ENCODE measurements at regions not wholly inside any gene's neighbourhood (a gene's known extent, or its start where the extent isn't known, plus 50 kb on each side); places are given as distances from the start of the nearest gene placed in this dataset.

DNA sequence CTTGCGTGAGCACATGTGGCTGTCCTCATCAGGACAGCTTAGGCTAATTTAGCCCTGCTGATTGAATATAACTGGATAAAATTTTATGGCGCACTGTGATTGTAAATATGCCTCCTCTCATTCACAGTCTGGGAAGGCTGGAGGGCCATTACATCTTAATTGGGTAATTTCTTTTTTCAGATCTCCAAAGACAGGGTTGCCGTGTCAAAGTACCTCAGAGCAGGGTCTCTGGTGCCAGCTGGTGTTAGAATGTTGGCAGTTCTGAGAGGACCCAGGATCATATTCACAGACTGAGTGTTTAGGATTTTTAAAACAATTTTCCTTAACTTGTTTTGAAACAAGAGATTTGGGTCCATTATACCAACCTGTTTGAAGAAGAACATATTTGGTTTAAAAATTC, 455.7 kb upstream of the TLE4 start:
- no peaks in the 10 kb centered on the region for H3K36me3 Mint-ChIP-seq
- H3K27me3 Mint-ChIP-seq (ENCODE audit: low read depth in 3 of 3): peaks cover 0 to 5% (median 0%) of the 10 kb centered on the region in 3 donors
- no peak for DNase-seq
- peaks cover 0 to 1% (median 0%) of the 10 kb centered on the region in 7 donors for H3K9me3 Mint-ChIP-seq
- H3K27ac Mint-ChIP-seq: no peak overlapping the region
- H3K27me3 ChIP-seq (ENCODE audit: control insufficient read depth in 2 of 2, insufficient read depth in 2 of 2, low read length in 2 of 2): no peaks in the 10 kb centered on the region
- TF ChIP-seq, protein P1, sequence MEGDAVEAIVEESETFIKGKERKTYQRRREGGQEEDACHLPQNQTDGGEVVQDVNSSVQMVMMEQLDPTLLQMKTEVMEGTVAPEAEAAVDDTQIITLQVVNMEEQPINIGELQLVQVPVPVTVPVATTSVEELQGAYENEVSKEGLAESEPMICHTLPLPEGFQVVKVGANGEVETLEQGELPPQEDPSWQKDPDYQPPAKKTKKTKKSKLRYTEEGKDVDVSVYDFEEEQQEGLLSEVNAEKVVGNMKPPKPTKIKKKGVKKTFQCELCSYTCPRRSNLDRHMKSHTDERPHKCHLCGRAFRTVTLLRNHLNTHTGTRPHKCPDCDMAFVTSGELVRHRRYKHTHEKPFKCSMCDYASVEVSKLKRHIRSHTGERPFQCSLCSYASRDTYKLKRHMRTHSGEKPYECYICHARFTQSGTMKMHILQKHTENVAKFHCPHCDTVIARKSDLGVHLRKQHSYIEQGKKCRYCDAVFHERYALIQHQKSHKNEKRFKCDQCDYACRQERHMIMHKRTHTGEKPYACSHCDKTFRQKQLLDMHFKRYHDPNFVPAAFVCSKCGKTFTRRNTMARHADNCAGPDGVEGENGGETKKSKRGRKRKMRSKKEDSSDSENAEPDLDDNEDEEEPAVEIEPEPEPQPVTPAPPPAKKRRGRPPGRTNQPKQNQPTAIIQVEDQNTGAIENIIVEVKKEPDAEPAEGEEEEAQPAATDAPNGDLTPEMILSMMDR (IDR thresholded peaks at IDR 0.05): no peak
- no peak overlapping the region for H2AFZ ChIP-seq (ENCODE audit: insufficient read depth, low read depth, low read length, poor library complexity, severe bottlenecking)
- no peak overlapping the region for H3K4me3 ChIP-seq (replicated peaks in 1 of 3; ENCODE audit: low read depth in 2 of 3, low read length in 3 of 3)
- H3K27ac ChIP-seq (ENCODE audit: low read depth in 1 of 2, low read length in 2 of 2): no peak overlapping the region
- no peaks in the 10 kb centered on the region for H3K4me1 ChIP-seq (ENCODE audit: control insufficient read depth in 1 of 2, insufficient read depth in 2 of 2, low read length in 2 of 2)
- no peaks in the 10 kb centered on the region for H4K20me1 ChIP-seq (ENCODE audit: insufficient read depth, low read length)
- H3K79me2 ChIP-seq (ENCODE audit: insufficient read depth, low read length): no peaks in the 10 kb centered on the region
- WGBS (ENCODE audit: insufficient coverage): 92% methylated on average over 2 of the region's 3 CpGs
- no peaks in the 10 kb centered on the region for H3K4me1 Mint-ChIP-seq
- no peak overlapping the region for H3K4me3 Mint-ChIP-seq
- intact Hi-C loops (cut with micrococcal nuclease): no loop called here
- H3K4me2 ChIP-seq (replicated peaks; ENCODE audit: extremely low read depth, low read length, poor library complexity, severe bottlenecking): no peak overlapping the region
- no peaks in the 10 kb centered on the region for H3K36me3 ChIP-seq (replicated peaks in 1 of 2; ENCODE audit: control insufficient read depth in 1 of 2, insufficient read depth in 2 of 2, low read length in 2 of 2)
- no peaks in the 10 kb centered on the region for H3K9me3 ChIP-seq (replicated peaks in 1 of 2; ENCODE audit: control insufficient read depth in 1 of 2, insufficient read depth in 1 of 2, low read length in 2 of 2)
- H3K9ac ChIP-seq (ENCODE audit: insufficient read depth, low read length, poor library complexity, severe bottlenecking): no peak overlapping the region

GRCh38 chr9:79116709-79117108, 455.1 kb upstream of the TLE4 start:
- TF ChIP-seq, protein P1 (IDR thresholded peaks at IDR 0.05): no peak
- H3K9me3 Mint-ChIP-seq: peaks cover 0 to 1% (median 0%) of the 10 kb centered on the region in 7 donors
- no peaks in the 10 kb centered on the region for H3K79me2 ChIP-seq (ENCODE audit: insufficient read depth, low read length)
- H3K9ac ChIP-seq (ENCODE audit: insufficient read depth, low read length, poor library complexity, severe bottlenecking): no peak overlapping the region
- H3K36me3 Mint-ChIP-seq: no peaks in the 10 kb centered on the region
- H3K4me3 Mint-ChIP-seq: no peak overlapping the region
- no peaks in the 10 kb centered on the region for H3K36me3 ChIP-seq (replicated peaks in 1 of 2; ENCODE audit: control insufficient read depth in 1 of 2, insufficient read depth in 2 of 2, low read length in 2 of 2)
- H4K20me1 ChIP-seq (ENCODE audit: insufficient read depth, low read length): no peaks in the 10 kb centered on the region
- no peak overlapping the region for H2AFZ ChIP-seq (ENCODE audit: insufficient read depth, low read depth, low read length, poor library complexity, severe bottlenecking)
- WGBS (ENCODE audit: insufficient coverage): 86% methylated on average over 1 of the region's 6 CpGs
- H3K4me1 Mint-ChIP-seq: no peaks in the 10 kb centered on the region
- no peaks in the 10 kb centered on the region for H3K27me3 ChIP-seq (ENCODE audit: control insufficient read depth in 2 of 2, insufficient read depth in 2 of 2, low read length in 2 of 2)
- H3K27ac Mint-ChIP-seq: no peak overlapping the region
- H3K27ac ChIP-seq (ENCODE audit: low read depth in 1 of 2, low read length in 2 of 2): no peak overlapping the region
- no peak overlapping the region for H3K4me2 ChIP-seq (replicated peaks; ENCODE audit: extremely low read depth, low read length, poor library complexity, severe bottlenecking)
- H3K4me3 ChIP-seq (replicated peaks in 1 of 3; ENCODE audit: low read depth in 2 of 3, low read length in 3 of 3): no peak overlapping the region
- intact Hi-C loops (cut with micrococcal nuclease): no loop called here
- peaks cover 0 to 5% (median 0%) of the 10 kb centered on the region in 3 donors for H3K27me3 Mint-ChIP-seq (ENCODE audit: low read depth in 3 of 3)
- no peaks in the 10 kb centered on the region for H3K4me1 ChIP-seq (ENCODE audit: control insufficient read depth in 1 of 2, insufficient read depth in 2 of 2, low read length in 2 of 2)
- no peak for DNase-seq
- no peaks in the 10 kb centered on the region for H3K9me3 ChIP-seq (replicated peaks in 1 of 2; ENCODE audit: control insufficient read depth in 1 of 2, insufficient read depth in 1 of 2, low read length in 2 of 2)

Measured in CD14-positive monocyte (primary cell).